Activated CD8-positive, alpha-beta T cell treated with anti-CD3 and anti-CD28 coated beads for 36 hours (primary cell): ENCODE measurements at regions not wholly inside any gene's neighbourhood (a gene's known extent, or its start where the extent isn't known, plus 50 kb on each side); places are given as distances from the start of the nearest gene placed in this dataset.

Experiments used
- ATAC-seq: fragments of 200-7000 bp; cut with Tn5 transposase; one replicate; pipeline ENCODE4 v1.10.0; 2021; ENCODE audit warnings: mild to moderate bottlenecking, moderate library complexity
- CTCF ChIA-PET: fragments of 350-600 bp; sonication (Branson Sonifier 250); formaldehyde crosslinking; loops from one replicate; lab custom pipeline; 2021; ENCODE audit warnings: antibody characterized with exemption; lab: Charles Lee
- POLR2A ChIA-PET: fragments of 350-600 bp; sonication (Branson Sonifier 250); formaldehyde crosslinking; loops from one replicate; lab custom pipeline; 2021; ENCODE audit warnings: antibody characterized with exemption; lab: Charles Lee
- DNase-seq: peaks from one replicate; pipeline ENCODE4 v3.0.0-alpha.2; 2020
- H3K27ac Mint-ChIP-seq: one replicate; pipeline ENCODE4 v1.8.0; 2021; ENCODE audit warnings: mild to moderate bottlenecking, mixed read lengths
- H3K27me3 Mint-ChIP-seq: one replicate; pipeline ENCODE4 v1.8.0; 2021; ENCODE audit warnings: mixed read lengths
- H3K36me3 Mint-ChIP-seq: one replicate; pipeline ENCODE4 v1.8.0; 2021; ENCODE audit warnings: low read depth, mixed read lengths
- H3K4me1 Mint-ChIP-seq: one replicate; pipeline ENCODE4 v1.8.0; 2021; ENCODE audit warnings: low read depth, mixed read lengths
- H3K4me3 Mint-ChIP-seq: one replicate; pipeline ENCODE4 v1.8.0; 2021; ENCODE audit warnings: mild to moderate bottlenecking, moderate library complexity, mixed read lengths
- H3K9me3 Mint-ChIP-seq: one replicate; pipeline ENCODE4 v1.8.0; 2021; ENCODE audit warnings: mixed read lengths
- intact Hi-C: fragments of 100-400 bp; cut with micrococcal nuclease; formaldehyde crosslinking; loops from one replicate; pipeline ENCODE4 v1.10.0; 2022
- TF ChIP-seq, protein P1 (sequence below): fragments of 200-600 bp; IDR thresholded peaks from one replicate; pipeline ENCODE4 v1.8.0; 2022; ENCODE audit warnings: antibody characterized with exemption, mild to moderate bottlenecking

DNA sequence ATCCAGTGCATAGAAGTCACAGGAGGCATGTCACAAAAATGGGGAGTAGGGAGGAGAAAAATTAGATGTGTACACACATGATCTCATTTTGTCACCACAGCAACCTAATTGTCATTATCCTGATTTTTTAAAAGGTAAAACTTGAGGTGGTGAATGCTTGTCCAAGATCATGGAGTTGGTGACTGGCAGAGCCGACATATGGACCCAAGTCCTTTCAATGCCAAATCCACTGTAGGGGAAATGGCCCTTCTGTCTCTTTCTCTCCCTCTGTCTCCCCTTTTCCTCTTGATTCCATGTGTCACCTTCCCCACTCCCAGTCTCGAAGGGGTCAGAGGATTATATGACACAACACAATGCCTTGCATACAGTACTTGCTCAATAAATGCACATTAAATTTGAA, 65.7 kb upstream of the JUN start:
- ATAC-seq (no peak), DNase-seq (no peak)
- Mint-ChIP-seq H3K36me3 (no peaks in the 10 kb centered on the region), H3K27me3 (no peaks in the 10 kb centered on the region), H3K4me3 (no peak overlapping the region), H3K27ac (no peak overlapping the region), H3K4me1 (peaks cover 2% of the 10 kb centered on the region), H3K9me3 (no peaks in the 10 kb centered on the region)
- CTCF ChIA-PET: interaction anchor here (1.0 to 1.3 kb wide), 3 partner anchors 8 to 850 kb away, joined by 3 read pairs; no protein-coding TSS in a partner anchor
- TF ChIP-seq, protein P1, sequence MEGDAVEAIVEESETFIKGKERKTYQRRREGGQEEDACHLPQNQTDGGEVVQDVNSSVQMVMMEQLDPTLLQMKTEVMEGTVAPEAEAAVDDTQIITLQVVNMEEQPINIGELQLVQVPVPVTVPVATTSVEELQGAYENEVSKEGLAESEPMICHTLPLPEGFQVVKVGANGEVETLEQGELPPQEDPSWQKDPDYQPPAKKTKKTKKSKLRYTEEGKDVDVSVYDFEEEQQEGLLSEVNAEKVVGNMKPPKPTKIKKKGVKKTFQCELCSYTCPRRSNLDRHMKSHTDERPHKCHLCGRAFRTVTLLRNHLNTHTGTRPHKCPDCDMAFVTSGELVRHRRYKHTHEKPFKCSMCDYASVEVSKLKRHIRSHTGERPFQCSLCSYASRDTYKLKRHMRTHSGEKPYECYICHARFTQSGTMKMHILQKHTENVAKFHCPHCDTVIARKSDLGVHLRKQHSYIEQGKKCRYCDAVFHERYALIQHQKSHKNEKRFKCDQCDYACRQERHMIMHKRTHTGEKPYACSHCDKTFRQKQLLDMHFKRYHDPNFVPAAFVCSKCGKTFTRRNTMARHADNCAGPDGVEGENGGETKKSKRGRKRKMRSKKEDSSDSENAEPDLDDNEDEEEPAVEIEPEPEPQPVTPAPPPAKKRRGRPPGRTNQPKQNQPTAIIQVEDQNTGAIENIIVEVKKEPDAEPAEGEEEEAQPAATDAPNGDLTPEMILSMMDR: no peak
- intact Hi-C loops: no loop called here
- POLR2A ChIA-PET: interaction anchor here (1.5 kb wide), 1 partner anchor 9 kb away, joined by 4 read pairs; no protein-coding TSS in a partner anchor

DNA sequence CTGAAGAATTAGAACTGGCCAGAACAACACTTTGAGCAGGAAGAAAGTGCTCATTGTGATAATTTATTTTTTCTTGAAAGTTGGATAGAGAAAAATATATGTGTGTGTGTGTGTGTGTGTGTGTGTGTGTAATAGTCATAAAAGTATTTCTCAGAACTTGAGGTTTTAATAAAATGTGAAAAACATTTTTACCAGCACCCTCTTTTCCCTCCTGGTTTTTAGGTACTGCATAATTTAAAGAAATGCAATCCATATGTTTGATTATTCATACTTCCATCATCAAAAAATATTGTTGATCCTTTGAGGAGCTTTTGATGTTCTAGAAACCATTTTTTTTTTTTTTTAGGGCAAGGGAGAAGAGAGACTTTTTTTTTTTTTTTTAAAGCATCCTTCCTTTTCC, 66.8 kb upstream of the JUN start:
- intact Hi-C loops: no loop called here
- no peaks in the 10 kb centered on the region for H3K27me3 Mint-ChIP-seq
- DNase-seq: no peak
- CTCF ChIA-PET: interaction anchor here (1.2 kb wide), 1 partner anchor 9 kb away, joined by 3 read pairs; no protein-coding TSS in a partner anchor
- H3K4me1 Mint-ChIP-seq: peaks cover 5% of the 10 kb centered on the region
- TF ChIP-seq, protein P1: no peak
- no peak overlapping the region for H3K27ac Mint-ChIP-seq
- H3K36me3 Mint-ChIP-seq: no peaks in the 10 kb centered on the region
- no peak overlapping the region for H3K4me3 Mint-ChIP-seq
- no peak for ATAC-seq
- POLR2A ChIA-PET: interaction anchor here (0.6 to 0.7 kb wide), 3 partner anchors 14 to 31 kb away, joined by 3 read pairs; no protein-coding TSS in a partner anchor
- no peaks in the 10 kb centered on the region for H3K9me3 Mint-ChIP-seq

DNA sequence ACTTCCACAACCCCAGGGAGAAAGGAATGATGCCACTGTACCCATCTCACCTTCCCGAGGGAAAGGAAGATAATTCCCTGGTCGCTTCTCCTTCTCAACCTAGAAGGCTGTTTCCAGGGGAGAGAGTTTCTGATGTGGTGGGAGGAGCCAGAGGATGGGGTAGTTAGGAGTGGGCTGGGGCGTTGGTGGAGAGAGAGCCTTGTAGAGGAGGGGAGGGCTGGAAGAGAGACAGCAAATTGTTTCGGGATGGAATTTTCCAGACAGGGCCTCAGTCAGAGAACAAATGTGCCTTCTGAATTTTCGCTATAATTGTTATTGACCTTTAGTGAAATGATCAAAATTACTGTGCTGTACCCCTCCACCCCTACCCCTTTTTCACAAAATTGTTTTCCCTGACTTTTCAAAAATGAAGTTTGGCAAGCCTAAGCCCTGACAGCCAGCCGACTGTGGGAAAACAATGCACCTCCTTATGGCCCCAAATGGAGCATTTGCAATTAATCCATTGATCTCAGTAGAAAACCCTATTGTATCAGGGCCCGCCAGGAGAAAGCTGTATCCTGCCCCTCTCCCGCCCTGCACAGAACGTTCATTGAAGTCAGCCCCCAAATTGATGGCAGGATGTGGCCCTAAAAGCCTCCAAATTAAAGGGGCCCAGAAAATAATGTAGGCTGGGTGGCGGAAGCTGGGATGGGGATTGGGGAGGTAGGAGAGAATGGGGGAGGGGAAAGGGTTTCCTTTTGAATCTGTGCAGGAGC, 69.1 kb upstream of the JUN start:
- no peaks in the 10 kb centered on the region for H3K27me3 Mint-ChIP-seq
- ChIA-PET POLR2A (interaction anchor here (0.7 kb wide), 1 partner anchor 97 kb away, joined by 3 read pairs; no protein-coding TSS in a partner anchor), CTCF (interaction anchor here (1.0 kb wide), 1 partner anchor 85 kb away, joined by 3 read pairs; no protein-coding TSS in a partner anchor)
- intact Hi-C loops: no loop called here
- no peaks in the 10 kb centered on the region for H3K9me3 Mint-ChIP-seq
- TF ChIP-seq, protein P1: no peak
- peaks cover 17% of the 10 kb centered on the region for H3K4me1 Mint-ChIP-seq
- no peak overlapping the region for H3K4me3 Mint-ChIP-seq
- DNase-seq: no peak
- no peaks in the 10 kb centered on the region for H3K36me3 Mint-ChIP-seq
- no peak for ATAC-seq
- no peak overlapping the region for H3K27ac Mint-ChIP-seq

DNA sequence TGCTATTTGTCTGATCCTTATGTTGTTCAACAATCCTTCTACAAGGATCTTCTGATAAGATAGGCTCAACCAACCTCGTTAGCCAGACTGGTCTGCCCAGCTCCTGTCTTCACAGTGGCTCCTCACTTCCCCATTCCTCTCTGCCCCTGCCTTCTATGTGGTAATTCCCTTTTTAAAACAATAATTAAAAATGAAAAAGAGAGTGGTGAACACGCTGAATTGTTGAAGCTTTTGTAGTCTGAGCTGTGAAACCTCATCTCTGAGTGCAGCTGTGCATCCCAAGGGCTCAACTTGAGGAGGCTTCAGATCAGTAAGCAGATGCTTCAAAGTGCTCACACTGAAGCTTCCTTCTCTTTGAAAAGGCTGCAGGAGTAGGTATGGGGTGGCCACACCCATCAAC, 70.7 kb upstream of the JUN start:
- H3K27ac Mint-ChIP-seq: no peak overlapping the region
- H3K27me3 Mint-ChIP-seq: no peaks in the 10 kb centered on the region
- intact Hi-C loops: no loop called here
- H3K9me3 Mint-ChIP-seq: no peaks in the 10 kb centered on the region
- DNase-seq: no peak
- peaks cover 30% of the 10 kb centered on the region for H3K4me1 Mint-ChIP-seq
- no peaks in the 10 kb centered on the region for H3K36me3 Mint-ChIP-seq
- TF ChIP-seq, protein P1: no peak
- ATAC-seq: no peak
- H3K4me3 Mint-ChIP-seq: no peak overlapping the region
- POLR2A ChIA-PET: no interaction called here
- CTCF ChIA-PET: interaction anchor here (0.8 kb wide), 1 partner anchor 13 kb away, joined by 3 read pairs; no protein-coding TSS in a partner anchor
